Retinal pigment epithelial cell (primary cell): ENCODE measurements at regions not wholly inside any gene's neighbourhood (a gene's known extent, or its start where the extent isn't known, plus 50 kb on each side); places are given as distances from the start of the nearest gene placed in this dataset.

Source experiments
- DNase-seq: peaks from one replicate; pipeline ENCODE4 v3.0.0-alpha.2; 2010; ENCODE audit warnings: low read depth
- H3K4me3 ChIP-seq: 2 replicates; pipeline ENCODE4 v1.5.1; 2011; ENCODE audit warnings: mild to moderate bottlenecking, low read length, control low read depth, moderate library complexity
- CTCF ChIP-seq: conservative IDR thresholded peaks from 2 replicates; pipeline ENCODE4 v1.5.1; 2011; ENCODE audit warnings: low read depth, low read length, control low read depth, inconsistent platforms

GRCh38 chr7:114755856-114756255, 166.0 kb upstream of the MDFIC start:
- DNase-seq = no peak
- no peak overlapping the region for H3K4me3 ChIP-seq
- no peak for TF ChIP-seq CTCF

- no peak overlapping the region for H3K4me3 ChIP-seq
- no peak for DNase-seq
- TF ChIP-seq CTCF = no peak
These were observed 163.2 kb upstream of the MDFIC start for GRCh38 chr7:114758661-114759227.

- DNase-seq = no peak
- no peak for TF ChIP-seq CTCF
- H3K4me3 ChIP-seq = no peak overlapping the region
These were observed 162.4 kb upstream of the MDFIC start for GRCh38 chr7:114759347-114760062.

GRCh38 chr7:114760477-114760876, 161.4 kb upstream of the MDFIC start:
- TF ChIP-seq CTCF = no peak
- no peak overlapping the region for H3K4me3 ChIP-seq

GRCh38 chr7:114761973-114762372, 159.9 kb upstream of the MDFIC start:
- no peak overlapping the region for H3K4me3 ChIP-seq
- no peak for DNase-seq
- TF ChIP-seq CTCF = no peak

More at GRCh38 chr7:114760477-114760876, 161.4 kb upstream of the MDFIC start:
- DNase-seq = no peak

GRCh38 chr7:114765331-114766040, 156.4 kb upstream of the MDFIC start:
- H3K4me3 ChIP-seq = no peak overlapping the region
- TF ChIP-seq CTCF = no peak
- no peak for DNase-seq

- TF ChIP-seq CTCF = no peak
- no peak overlapping the region for H3K4me3 ChIP-seq
- no peak for DNase-seq
These were observed 155.9 kb upstream of the MDFIC start for GRCh38 chr7:114766041-114766356.
